Colonic mucosa (tissue), 4 donors: ENCODE measurements at regions not wholly inside any gene's neighbourhood (a gene's known extent, or its start where the extent isn't known, plus 50 kb on each side); places are given as distances from the start of the nearest gene placed in this dataset.

Experiments used
- DNase-seq: peaks from one replicate; pipeline ENCODE4 v3.0.0-alpha.2; 2020
- H3K27ac ChIP-seq: fragments of 200-600 bp; one replicate; pipeline ENCODE4 v1.8.0; 2021
- H3K27me3 ChIP-seq: fragments of 200-600 bp; one replicate; pipeline ENCODE4 v1.8.0; 2021
- H3K36me3 ChIP-seq: fragments of 200-600 bp; one replicate; pipeline ENCODE4 v1.8.0; 2021
- H3K4me1 ChIP-seq: fragments of 200-600 bp; one replicate; pipeline ENCODE4 v1.8.0; 2021; ENCODE audit warnings: mild to moderate bottlenecking
- H3K4me3 ChIP-seq: fragments of 200-600 bp; one replicate; pipeline ENCODE4 v1.8.0; 2021
- H3K9ac ChIP-seq, 2 donors: one replicate each; pipeline ENCODE4 v1.7.0; 2013; ENCODE audit warnings: control low read depth in 2 of 2, low read depth in 2 of 2, low read length in 2 of 2
- H3K9me3 ChIP-seq: fragments of 200-600 bp; one replicate; pipeline ENCODE4 v1.8.0; 2021
- intact Hi-C: fragments of 100-400 bp; cut with DNase I; formaldehyde crosslinking; loops from one replicate; pipeline ENCODE4 v1.14.1; 2022
- TF ChIP-seq, protein P1 (sequence below): fragments of 200-600 bp; IDR thresholded peaks from one replicate; pipeline ENCODE4 v1.8.0; 2022; ENCODE audit warnings: antibody characterized with exemption, mild to moderate bottlenecking
- donor health status: healthy.
- donor health status: DM: no; HTN: no; CAD: no.
- donor health status: DM: no; HTN: no; CAD: no.

DNA sequence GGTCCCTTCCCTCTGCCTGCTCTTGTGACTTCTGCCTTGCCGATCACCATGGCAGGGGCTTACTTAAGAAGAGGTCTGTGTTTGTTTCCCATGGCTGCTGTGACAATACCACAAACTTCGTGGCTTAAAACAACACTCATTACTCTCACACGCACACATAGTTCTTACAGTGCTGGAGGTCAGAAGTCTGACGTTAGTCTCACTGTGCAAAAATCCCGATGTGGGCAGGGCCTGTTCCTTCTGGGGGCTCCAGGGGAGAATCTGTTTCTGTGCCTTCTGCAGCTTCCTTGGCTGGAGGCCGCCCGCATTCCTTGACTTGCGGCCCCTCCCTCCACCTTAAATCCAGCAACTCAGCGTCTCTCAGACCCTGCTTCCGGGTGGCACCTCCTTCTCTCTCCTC lies 249.2 kb upstream of the GSE1 start:
- peaks cover 6% of the 10 kb centered on the region for H3K4me1 ChIP-seq
- H3K4me3 ChIP-seq, result no peak overlapping the region
- DNase-seq, result no peak
- H3K9me3 ChIP-seq, result no peaks in the 10 kb centered on the region
- H3K36me3 ChIP-seq, result no peaks in the 10 kb centered on the region
- H3K27ac ChIP-seq, result no peak overlapping the region
- H3K27me3 ChIP-seq, result no peaks in the 10 kb centered on the region
- TF ChIP-seq, protein P1, sequence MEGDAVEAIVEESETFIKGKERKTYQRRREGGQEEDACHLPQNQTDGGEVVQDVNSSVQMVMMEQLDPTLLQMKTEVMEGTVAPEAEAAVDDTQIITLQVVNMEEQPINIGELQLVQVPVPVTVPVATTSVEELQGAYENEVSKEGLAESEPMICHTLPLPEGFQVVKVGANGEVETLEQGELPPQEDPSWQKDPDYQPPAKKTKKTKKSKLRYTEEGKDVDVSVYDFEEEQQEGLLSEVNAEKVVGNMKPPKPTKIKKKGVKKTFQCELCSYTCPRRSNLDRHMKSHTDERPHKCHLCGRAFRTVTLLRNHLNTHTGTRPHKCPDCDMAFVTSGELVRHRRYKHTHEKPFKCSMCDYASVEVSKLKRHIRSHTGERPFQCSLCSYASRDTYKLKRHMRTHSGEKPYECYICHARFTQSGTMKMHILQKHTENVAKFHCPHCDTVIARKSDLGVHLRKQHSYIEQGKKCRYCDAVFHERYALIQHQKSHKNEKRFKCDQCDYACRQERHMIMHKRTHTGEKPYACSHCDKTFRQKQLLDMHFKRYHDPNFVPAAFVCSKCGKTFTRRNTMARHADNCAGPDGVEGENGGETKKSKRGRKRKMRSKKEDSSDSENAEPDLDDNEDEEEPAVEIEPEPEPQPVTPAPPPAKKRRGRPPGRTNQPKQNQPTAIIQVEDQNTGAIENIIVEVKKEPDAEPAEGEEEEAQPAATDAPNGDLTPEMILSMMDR, result no peak
- intact Hi-C loops, result no loop called here
- H3K9ac ChIP-seq, result no peak overlapping the region

DNA sequence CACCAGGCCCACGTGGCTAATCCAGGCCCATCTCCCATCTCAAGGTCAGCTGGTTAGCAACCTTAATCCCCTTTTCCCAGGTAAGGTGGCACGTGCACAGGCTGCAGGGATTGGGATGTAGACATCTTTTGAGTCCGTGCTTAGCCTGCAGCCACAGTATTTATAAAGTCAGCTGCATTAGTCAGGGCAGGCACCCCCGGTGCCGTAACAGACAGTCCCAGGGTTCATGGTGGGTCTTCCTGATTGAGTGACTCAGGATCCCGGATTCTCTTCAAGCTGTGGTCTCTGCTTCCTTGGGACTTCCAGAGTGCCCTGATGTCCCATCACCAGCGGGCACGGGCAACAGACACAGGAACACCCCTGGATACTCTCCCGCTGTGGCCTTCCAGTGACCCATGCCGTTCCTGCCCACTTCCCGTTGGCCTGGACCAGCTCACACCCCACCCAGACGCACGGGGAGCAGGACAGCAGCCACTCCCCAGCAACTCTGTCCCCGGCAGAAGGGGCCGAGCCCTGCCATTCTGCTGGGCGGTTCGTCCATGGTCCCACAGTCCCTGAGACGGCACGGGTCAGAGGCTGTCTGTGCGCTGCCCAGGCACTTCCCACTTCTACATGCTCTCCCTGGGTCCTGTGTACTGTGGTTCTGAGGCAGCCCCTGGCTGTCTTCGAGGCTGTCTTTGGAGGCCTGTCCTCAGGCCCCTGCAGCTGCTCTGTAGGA lies 248.6 kb upstream of the GSE1 start:
- TF ChIP-seq, protein P1, result no peak
- Histone ChIP-seq H3K27ac (no peak overlapping the region), H3K36me3 (no peaks in the 10 kb centered on the region), H3K27me3 (no peaks in the 10 kb centered on the region), H3K9ac (no peak overlapping the region), H3K4me1 (peaks cover under 1% of the 10 kb centered on the region), H3K4me3 (no peak overlapping the region), H3K9me3 (no peaks in the 10 kb centered on the region)
- no peak for DNase-seq
- intact Hi-C loops, result no loop called here

DNA sequence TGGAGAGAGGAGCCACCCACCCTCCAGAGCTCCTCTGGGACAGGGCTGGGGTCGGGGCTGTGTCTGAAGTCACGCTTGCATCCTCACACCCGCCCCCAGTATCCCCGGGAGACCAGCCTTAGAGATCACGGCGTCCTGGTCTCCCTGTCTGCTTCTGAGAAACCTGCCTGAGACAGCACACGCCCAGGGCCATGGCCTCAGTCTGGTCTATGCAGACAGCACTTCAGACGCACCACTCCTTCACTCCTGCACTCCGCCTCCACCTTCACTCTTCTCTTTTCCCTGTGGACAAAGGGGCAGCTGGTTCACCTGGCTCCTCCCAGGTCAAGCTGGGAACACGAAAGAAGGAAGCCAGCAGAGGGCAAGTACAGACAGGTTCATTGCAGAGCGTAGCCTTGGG lies 248.0 kb upstream of the GSE1 start:
- DNase-seq, result no peak
- intact Hi-C loops, result no loop called here

DNA sequence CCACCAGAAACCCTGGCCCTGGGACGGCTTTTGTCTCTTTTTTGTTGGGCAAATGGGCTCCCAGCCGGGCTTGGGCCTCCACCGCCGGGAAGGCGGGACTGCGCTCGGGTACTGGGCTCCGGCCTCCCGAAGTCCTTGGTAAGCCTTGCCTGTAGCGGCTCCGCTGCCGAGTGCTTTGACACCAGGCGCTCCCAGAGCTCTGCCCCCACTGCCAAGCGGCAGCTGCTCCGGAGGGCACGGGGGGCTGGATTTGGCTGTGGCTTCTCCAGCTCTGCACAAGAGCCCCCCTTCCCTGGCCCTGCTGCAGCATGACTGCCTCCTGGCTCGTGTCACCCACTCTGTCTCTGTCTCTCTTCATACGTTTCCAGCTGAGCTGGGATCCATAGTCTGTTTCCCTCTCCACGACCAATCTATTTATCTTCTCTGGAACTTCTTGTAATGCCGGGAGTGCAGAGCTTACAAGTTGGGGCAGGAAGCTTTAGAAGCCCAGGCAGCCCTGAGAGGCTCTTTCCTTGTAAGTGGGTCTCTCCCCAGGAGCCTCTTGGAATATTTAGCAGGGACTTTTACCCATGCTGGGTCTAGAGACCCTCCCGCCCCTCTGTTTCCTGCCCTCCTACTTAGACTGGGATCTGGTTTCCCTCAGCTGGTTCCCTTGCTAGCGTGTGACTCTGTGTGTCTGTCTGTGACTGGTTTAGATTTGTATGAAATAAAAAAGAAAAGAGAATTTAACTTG lies 246.9 kb upstream of the GSE1 start:
- H3K27me3 ChIP-seq, result no peaks in the 10 kb centered on the region
- TF ChIP-seq, protein P1, result no peak
- intact Hi-C loops, result no loop called here
- no peak for DNase-seq
- no peak overlapping the region for H3K9ac ChIP-seq
- H3K27ac ChIP-seq, result no peak overlapping the region
- no peak overlapping the region for H3K4me3 ChIP-seq
- H3K36me3 ChIP-seq, result no peaks in the 10 kb centered on the region
- H3K4me1 ChIP-seq, result peaks cover 3% of the 10 kb centered on the region
- H3K9me3 ChIP-seq, result no peaks in the 10 kb centered on the region

More for the DNA sequence above, 248.0 kb upstream of the GSE1 start:
- no peak overlapping the region for H3K27ac ChIP-seq
- no peaks in the 10 kb centered on the region for H3K9me3 ChIP-seq
- TF ChIP-seq, protein P1, result no peak
- H3K9ac ChIP-seq, result no peak overlapping the region
- no peaks in the 10 kb centered on the region for H3K4me1 ChIP-seq
- H3K4me3 ChIP-seq, result no peak overlapping the region
- no peaks in the 10 kb centered on the region for H3K27me3 ChIP-seq
- no peaks in the 10 kb centered on the region for H3K36me3 ChIP-seq

DNA sequence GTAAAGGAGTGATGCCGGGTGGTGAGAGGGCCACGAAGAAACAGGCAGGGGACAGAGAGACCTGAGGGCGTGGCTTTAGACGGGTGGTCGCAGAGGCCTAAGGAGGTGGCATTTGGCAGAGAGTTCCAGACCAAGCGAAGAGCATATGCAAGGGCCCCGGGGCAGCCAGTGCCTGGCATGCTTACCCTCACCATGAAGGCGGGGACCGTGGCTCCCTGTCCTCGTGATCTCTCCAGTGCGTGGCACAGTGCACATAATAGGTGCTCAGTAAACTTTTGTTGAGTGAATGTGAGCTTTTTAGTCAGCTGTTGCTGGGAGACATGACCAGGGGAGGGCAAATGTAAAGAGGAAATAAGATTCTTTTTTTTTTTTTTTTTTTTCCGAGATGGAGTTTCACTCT lies 245.6 kb upstream of the GSE1 start:
- Histone ChIP-seq H3K27ac (no peak overlapping the region), H3K4me3 (no peak overlapping the region)

More for the DNA sequence above, 245.6 kb upstream of the GSE1 start:
- Histone ChIP-seq H3K27me3 (no peaks in the 10 kb centered on the region), H3K4me1 (peaks cover 4% of the 10 kb centered on the region), H3K9me3 (no peaks in the 10 kb centered on the region), H3K36me3 (no peaks in the 10 kb centered on the region), H3K9ac (no peak overlapping the region)
- TF ChIP-seq, protein P1, result no peak
- DNase-seq, result no peak
- intact Hi-C loops, result no loop called here
